GM18517 (cell line): ENCODE measurements at regions not wholly inside any gene's neighbourhood (a gene's known extent, or its start where the extent isn't known, plus 50 kb on each side); places are given as distances from the start of the nearest gene placed in this dataset.

Source experiments
- ATAC-seq: cut with Tn5 transposase; IDR thresholded peaks from one replicate; pipeline ENCODE4 v1.9.1; 2021; ENCODE audit warnings: mild to moderate bottlenecking, moderate library complexity; ENCODE audit not compliant: unreplicated experiment

GRCh38 chr5:143870362-143870761 is 58.4 kb downstream of the HMHB1 start:
- ATAC-seq: no peak

GRCh38 chr5:143870871-143871632 is 59.1 kb downstream of the HMHB1 start:
- ATAC-seq: no peak

GRCh38 chr5:143871672-143872071 is 59.7 kb downstream of the HMHB1 start:
- ATAC-seq: no peak

GRCh38 chr5:143874312-143874711 is 62.4 kb downstream of the HMHB1 start:
- ATAC-seq: no peak

GRCh38 chr5:143877196-143877595 is 65.2 kb downstream of the HMHB1 start:
- ATAC-seq: no peak

GRCh38 chr5:143878430-143878829 is 66.5 kb downstream of the HMHB1 start:
- ATAC-seq: no peak

- ATAC-seq: no peak
These were observed 67.7 kb downstream of the HMHB1 start for GRCh38 chr5:143879646-143880045.

GRCh38 chr5:143880178-143880577 is 68.2 kb downstream of the HMHB1 start:
- no peak for ATAC-seq

GRCh38 chr5:143882520-143882919 is 70.6 kb downstream of the HMHB1 start:
- ATAC-seq: no peak

- no peak for ATAC-seq
These were observed 74.1 kb downstream of the HMHB1 start for GRCh38 chr5:143886096-143886495.

GRCh38 chr5:143886651-143887638 is 75.0 kb downstream of the HMHB1 start:
- ATAC-seq: no peak

- ATAC-seq: no peak
These were observed 76.1 kb downstream of the HMHB1 start for GRCh38 chr5:143887903-143888665.

GRCh38 chr5:143888912-143889311 is 77.0 kb downstream of the HMHB1 start:
- ATAC-seq: no peak

GRCh38 chr5:143889986-143890385 is 78.0 kb downstream of the HMHB1 start:
- no peak for ATAC-seq

- ATAC-seq: no peak
These were observed 78.5 kb downstream of the HMHB1 start for GRCh38 chr5:143890487-143890886.

GRCh38 chr5:143892271-143892670 is 80.3 kb downstream of the HMHB1 start:
- no peak for ATAC-seq

- ATAC-seq: no peak
These were observed 80.9 kb downstream of the HMHB1 start for GRCh38 chr5:143892908-143893307.

GRCh38 chr5:143893638-143894037 is 81.7 kb downstream of the HMHB1 start:
- ATAC-seq: no peak

GRCh38 chr5:143896516-143896915 is 84.6 kb downstream of the HMHB1 start:
- no peak for ATAC-seq

GRCh38 chr5:143896966-143897365 is 85.0 kb downstream of the HMHB1 start:
- ATAC-seq: no peak

- ATAC-seq: no peak
These were observed 86.4 kb downstream of the HMHB1 start for GRCh38 chr5:143898381-143898780.
